ENCODE measurements at regions not wholly inside any gene's neighbourhood (a gene's known extent, or its start where the extent isn't known, plus 50 kb on each side); places are given as distances from the start of the nearest gene placed in this dataset.
"Not testable (repeated sequence)": the region's sequence is repeated elsewhere in the genome, so short reads cannot be mapped to it uniquely, and the experiment has no call there.

DNA sequence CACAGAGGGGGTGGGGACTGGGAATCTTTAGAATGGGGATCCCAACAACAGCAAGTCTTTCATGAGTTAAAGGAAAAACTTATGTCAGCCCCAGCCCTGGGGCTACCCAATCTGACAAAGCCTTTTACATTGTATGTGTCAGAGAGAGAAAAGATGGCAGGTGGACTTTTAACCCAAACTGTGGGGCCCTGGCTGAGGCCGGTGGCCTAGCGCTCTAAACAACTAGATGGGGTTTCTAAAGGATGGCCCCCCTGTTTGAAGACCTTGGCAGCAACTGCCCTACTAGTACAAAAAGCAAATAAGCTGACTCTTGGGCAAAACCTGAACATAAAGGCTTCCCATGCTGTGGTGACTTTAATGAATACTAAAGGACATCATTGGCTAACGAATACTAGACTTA lies 83.9 kb upstream of the TANC1 start:
- TF ChIP-seq EZH2 (IDR thresholded peaks at IDR 0.05; ENCODE audit: borderline replicate concordance, insufficient read depth, low read depth, low read length, poor library complexity, severe bottlenecking): not testable (repeated sequence)
- TF ChIP-seq, protein P1, sequence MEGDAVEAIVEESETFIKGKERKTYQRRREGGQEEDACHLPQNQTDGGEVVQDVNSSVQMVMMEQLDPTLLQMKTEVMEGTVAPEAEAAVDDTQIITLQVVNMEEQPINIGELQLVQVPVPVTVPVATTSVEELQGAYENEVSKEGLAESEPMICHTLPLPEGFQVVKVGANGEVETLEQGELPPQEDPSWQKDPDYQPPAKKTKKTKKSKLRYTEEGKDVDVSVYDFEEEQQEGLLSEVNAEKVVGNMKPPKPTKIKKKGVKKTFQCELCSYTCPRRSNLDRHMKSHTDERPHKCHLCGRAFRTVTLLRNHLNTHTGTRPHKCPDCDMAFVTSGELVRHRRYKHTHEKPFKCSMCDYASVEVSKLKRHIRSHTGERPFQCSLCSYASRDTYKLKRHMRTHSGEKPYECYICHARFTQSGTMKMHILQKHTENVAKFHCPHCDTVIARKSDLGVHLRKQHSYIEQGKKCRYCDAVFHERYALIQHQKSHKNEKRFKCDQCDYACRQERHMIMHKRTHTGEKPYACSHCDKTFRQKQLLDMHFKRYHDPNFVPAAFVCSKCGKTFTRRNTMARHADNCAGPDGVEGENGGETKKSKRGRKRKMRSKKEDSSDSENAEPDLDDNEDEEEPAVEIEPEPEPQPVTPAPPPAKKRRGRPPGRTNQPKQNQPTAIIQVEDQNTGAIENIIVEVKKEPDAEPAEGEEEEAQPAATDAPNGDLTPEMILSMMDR (IDR thresholded peaks at IDR 0.05): not testable (repeated sequence)

Data from B cell (primary cell).